KMS-11 (cell line): ENCODE measurements at regions not wholly inside any gene's neighbourhood (a gene's known extent, or its start where the extent isn't known, plus 50 kb on each side); places are given as distances from the start of the nearest gene placed in this dataset.

Source experiments
- H2AFZ ChIP-seq: fragments of 200-600 bp; sonication (generic); 2 replicates; pipeline ENCODE4 v1.6.1; 2016; ENCODE audit warnings: antibody characterized with exemption, mixed run types, low read depth
- H3K27ac ChIP-seq: fragments of 200-600 bp; sonication (generic); 2 replicates; pipeline ENCODE4 v1.6.1; 2016; ENCODE audit warnings: mild to moderate bottlenecking, mixed run types
- H3K27me3 ChIP-seq: fragments of 200-600 bp; sonication (generic); 2 replicates; pipeline ENCODE4 v1.6.1; 2017; ENCODE audit warnings: mild to moderate bottlenecking, low read depth, mixed run types, moderate library complexity; ENCODE audit not compliant: insufficient read depth
- H3K36me3 ChIP-seq: fragments of 200-600 bp; sonication (generic); 2 replicates; pipeline ENCODE4 v1.6.1; 2017; ENCODE audit warnings: mild to moderate bottlenecking, mixed run types; ENCODE audit not compliant: insufficient read depth
- H3K4me1 ChIP-seq: fragments of 200-600 bp; sonication (generic); 2 replicates; pipeline ENCODE4 v1.6.1; 2016; ENCODE audit warnings: mild to moderate bottlenecking, low read depth, mixed run types; ENCODE audit not compliant: poor library complexity, severe bottlenecking
- H3K4me2 ChIP-seq: fragments of 200-600 bp; sonication (generic); 2 replicates; pipeline ENCODE4 v1.7.0; 2016; ENCODE audit warnings: mild to moderate bottlenecking, mixed run types
- H3K4me3 ChIP-seq: fragments of 200-600 bp; sonication (generic); IDR thresholded peaks from 2 replicates; pipeline ENCODE4 v1.6.1; 2017; ENCODE audit warnings: low read depth, low read length, mixed read lengths; ENCODE audit not compliant: insufficient read depth
- H3K79me2 ChIP-seq: fragments of 200-600 bp; sonication (generic); 2 replicates; pipeline ENCODE4 v1.6.1; 2016; ENCODE audit warnings: low read depth, mixed run types; ENCODE audit not compliant: insufficient read depth
- H3K9ac ChIP-seq: fragments of 200-600 bp; sonication (generic); 2 replicates; pipeline ENCODE4 v1.6.1; 2016; ENCODE audit warnings: mild to moderate bottlenecking, mixed run types
- H4K20me1 ChIP-seq: fragments of 200-600 bp; sonication (generic); 2 replicates; pipeline ENCODE4 v1.6.1; 2016; ENCODE audit warnings: mild to moderate bottlenecking, mixed run types; ENCODE audit not compliant: insufficient read depth
- TF ChIP-seq, protein P1 (sequence below): fragments of 200-600 bp; sonication (generic); conservative IDR thresholded peaks from 2 replicates; pipeline ENCODE4 v1.6.1; 2017; ENCODE audit warnings: low read depth, mild to moderate bottlenecking, antibody characterized with exemption, low read length, moderate library complexity, mixed read lengths

GRCh38 chr2:226227341-226227740, 572.3 kb downstream of the IRS1 start:
- H4K20me1 ChIP-seq, result no peaks in the 10 kb centered on the region
- H3K79me2 ChIP-seq, result no peaks in the 10 kb centered on the region
- H3K9ac ChIP-seq, result no peak overlapping the region
- H3K27me3 ChIP-seq, result no peaks in the 10 kb centered on the region
- H3K4me1 ChIP-seq, result no peaks in the 10 kb centered on the region
- H2AFZ ChIP-seq, result no peak overlapping the region
- TF ChIP-seq, protein P1, sequence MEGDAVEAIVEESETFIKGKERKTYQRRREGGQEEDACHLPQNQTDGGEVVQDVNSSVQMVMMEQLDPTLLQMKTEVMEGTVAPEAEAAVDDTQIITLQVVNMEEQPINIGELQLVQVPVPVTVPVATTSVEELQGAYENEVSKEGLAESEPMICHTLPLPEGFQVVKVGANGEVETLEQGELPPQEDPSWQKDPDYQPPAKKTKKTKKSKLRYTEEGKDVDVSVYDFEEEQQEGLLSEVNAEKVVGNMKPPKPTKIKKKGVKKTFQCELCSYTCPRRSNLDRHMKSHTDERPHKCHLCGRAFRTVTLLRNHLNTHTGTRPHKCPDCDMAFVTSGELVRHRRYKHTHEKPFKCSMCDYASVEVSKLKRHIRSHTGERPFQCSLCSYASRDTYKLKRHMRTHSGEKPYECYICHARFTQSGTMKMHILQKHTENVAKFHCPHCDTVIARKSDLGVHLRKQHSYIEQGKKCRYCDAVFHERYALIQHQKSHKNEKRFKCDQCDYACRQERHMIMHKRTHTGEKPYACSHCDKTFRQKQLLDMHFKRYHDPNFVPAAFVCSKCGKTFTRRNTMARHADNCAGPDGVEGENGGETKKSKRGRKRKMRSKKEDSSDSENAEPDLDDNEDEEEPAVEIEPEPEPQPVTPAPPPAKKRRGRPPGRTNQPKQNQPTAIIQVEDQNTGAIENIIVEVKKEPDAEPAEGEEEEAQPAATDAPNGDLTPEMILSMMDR, result no peak
- no peak overlapping the region for H3K4me2 ChIP-seq
- H3K4me3 ChIP-seq, result no peak overlapping the region
- H3K36me3 ChIP-seq, result no peaks in the 10 kb centered on the region
- H3K27ac ChIP-seq, result no peak overlapping the region

DNA sequence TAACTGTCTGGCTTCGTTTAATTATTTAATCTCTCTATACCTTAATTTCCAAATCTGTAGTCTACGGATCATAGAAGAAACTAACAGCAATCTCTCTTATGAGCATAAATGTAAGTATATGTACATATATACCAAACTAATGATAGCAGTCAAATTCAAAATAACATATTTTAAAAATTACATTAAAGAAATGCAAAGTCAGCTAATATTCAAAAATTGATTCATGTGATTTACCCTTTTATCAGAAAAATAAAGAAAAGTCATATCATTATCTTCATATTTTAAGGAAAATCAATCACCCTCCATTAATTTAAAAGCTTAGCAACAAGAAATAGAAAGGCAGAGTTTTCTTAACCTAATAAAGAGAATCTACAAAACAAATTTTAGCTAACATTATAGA, 575.9 kb downstream of the IRS1 start:
- no peak overlapping the region for H3K4me2 ChIP-seq
- H3K79me2 ChIP-seq, result no peaks in the 10 kb centered on the region
- no peaks in the 10 kb centered on the region for H3K36me3 ChIP-seq
- no peak overlapping the region for H3K4me3 ChIP-seq
- H3K27ac ChIP-seq, result no peak overlapping the region
- no peak overlapping the region for H3K9ac ChIP-seq
- H2AFZ ChIP-seq, result no peak overlapping the region
- no peaks in the 10 kb centered on the region for H3K27me3 ChIP-seq
- TF ChIP-seq, protein P1, result no peak
- H3K4me1 ChIP-seq, result no peaks in the 10 kb centered on the region
- no peaks in the 10 kb centered on the region for H4K20me1 ChIP-seq

GRCh38 chr2:226220511-226220910, 579.1 kb downstream of the IRS1 start:
- Histone ChIP-seq H3K27me3 (no peaks in the 10 kb centered on the region), H3K4me2 (no peak overlapping the region), H2AFZ (no peak overlapping the region), H3K4me3 (no peak overlapping the region), H3K9ac (no peak overlapping the region), H3K27ac (no peak overlapping the region), H4K20me1 (no peaks in the 10 kb centered on the region), H3K36me3 (no peaks in the 10 kb centered on the region), H3K79me2 (no peaks in the 10 kb centered on the region), H3K4me1 (no peaks in the 10 kb centered on the region)
- TF ChIP-seq, protein P1, result no peak

DNA sequence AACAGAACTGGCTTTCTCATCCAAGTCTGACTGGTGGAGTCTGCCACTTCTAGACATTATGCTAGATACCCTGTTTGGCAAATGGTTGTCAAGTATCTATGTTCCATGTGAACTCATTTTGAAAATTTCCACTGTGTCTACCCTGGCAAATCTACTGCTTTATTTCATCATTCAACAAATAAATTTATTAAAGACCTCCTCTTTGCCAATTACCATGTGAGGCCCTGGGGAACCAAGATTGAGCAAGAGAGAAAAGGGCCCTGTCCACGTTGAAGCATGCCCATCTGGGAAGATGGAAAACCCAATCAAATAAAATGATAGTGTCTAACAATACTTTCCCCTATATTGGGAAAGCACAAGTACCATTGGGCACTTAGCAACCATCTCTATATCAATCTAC, 582.4 kb downstream of the IRS1 start:
- no peak overlapping the region for H3K27ac ChIP-seq
- no peak overlapping the region for H3K4me3 ChIP-seq
- H3K4me2 ChIP-seq, result no peak overlapping the region
- no peaks in the 10 kb centered on the region for H3K36me3 ChIP-seq
- H2AFZ ChIP-seq, result no peak overlapping the region
- H3K79me2 ChIP-seq, result no peaks in the 10 kb centered on the region
- TF ChIP-seq, protein P1, result no peak
- H4K20me1 ChIP-seq, result no peaks in the 10 kb centered on the region
- H3K9ac ChIP-seq, result no peak overlapping the region
- no peaks in the 10 kb centered on the region for H3K27me3 ChIP-seq
- no peaks in the 10 kb centered on the region for H3K4me1 ChIP-seq
